ENCODE measurements at regions not wholly inside any gene's neighbourhood (a gene's known extent, or its start where the extent isn't known, plus 50 kb on each side); places are given as distances from the start of the nearest gene placed in this dataset.
"Not testable (repeated sequence)": the region's sequence is repeated elsewhere in the genome, so short reads cannot be mapped to it uniquely, and the experiment has no call there.

GRCh38 chr12:91882910-91883309 lies 262.7 kb downstream of the BTG1 start:
- no peak for DNase-seq

- no peak for DNase-seq
Measured at GRCh38 chr12:91880528-91880927, 265.1 kb downstream of the BTG1 start.

GRCh38 chr12:91877456-91878235 lies 268.0 kb downstream of the BTG1 start:
- DNase-seq: no peak

GRCh38 chr12:91877022-91877421 lies 268.6 kb downstream of the BTG1 start:
- peak; percentile 27 to 57 for DNase-seq

GRCh38 chr12:91875671-91876070 lies 270.0 kb downstream of the BTG1 start:
- DNase-seq: not testable (repeated sequence)

- DNase-seq: no peak
Measured at GRCh38 chr12:91874086-91874865, 271.4 kb downstream of the BTG1 start.

GRCh38 chr12:91871751-91872150 lies 273.9 kb downstream of the BTG1 start:
- no peak for DNase-seq

GRCh38 chr12:91870872-91871707 lies 274.6 kb downstream of the BTG1 start:
- no peak for DNase-seq

GRCh38 chr12:91868054-91868453 lies 277.6 kb downstream of the BTG1 start:
- DNase-seq: no peak

GRCh38 chr12:91866566-91866965 lies 279.1 kb downstream of the BTG1 start:
- DNase-seq: peak; percentile 29 to 62

GRCh38 chr12:91863702-91864101 lies 281.9 kb downstream of the BTG1 start:
- no peak for DNase-seq

- DNase-seq: no peak
Measured at GRCh38 chr12:91861554-91861953, 284.1 kb downstream of the BTG1 start.

- DNase-seq: no peak
Measured at GRCh38 chr12:91859347-91859746, 286.3 kb downstream of the BTG1 start.

- no peak for DNase-seq
Measured at GRCh38 chr12:91857813-91858542, 287.7 kb downstream of the BTG1 start.

GRCh38 chr12:91854725-91855124 lies 290.9 kb downstream of the BTG1 start:
- DNase-seq: no peak

GRCh38 chr12:91853350-91854127 lies 292.1 kb downstream of the BTG1 start:
- DNase-seq: no peak

GRCh38 chr12:91852634-91853033 lies 293.0 kb downstream of the BTG1 start:
- no peak for DNase-seq

- no peak for DNase-seq
Measured at GRCh38 chr12:91851741-91852477, 293.7 kb downstream of the BTG1 start.

GRCh38 chr12:91846466-91847055 lies 299.1 kb downstream of the BTG1 start:
- no peak for DNase-seq

- no peak for DNase-seq
Measured at GRCh38 chr12:91845365-91845764, 300.3 kb downstream of the BTG1 start.

- DNase-seq: no peak
Measured at GRCh38 chr12:91841822-91842221, 303.8 kb downstream of the BTG1 start.
